ENCODE measurements at regions not wholly inside any gene's neighbourhood (a gene's known extent, or its start where the extent isn't known, plus 50 kb on each side); places are given as distances from the start of the nearest gene placed in this dataset.
"Not testable (repeated sequence)": the region's sequence is repeated elsewhere in the genome, so short reads cannot be mapped to it uniquely, and the experiment has no call there.

DNA sequence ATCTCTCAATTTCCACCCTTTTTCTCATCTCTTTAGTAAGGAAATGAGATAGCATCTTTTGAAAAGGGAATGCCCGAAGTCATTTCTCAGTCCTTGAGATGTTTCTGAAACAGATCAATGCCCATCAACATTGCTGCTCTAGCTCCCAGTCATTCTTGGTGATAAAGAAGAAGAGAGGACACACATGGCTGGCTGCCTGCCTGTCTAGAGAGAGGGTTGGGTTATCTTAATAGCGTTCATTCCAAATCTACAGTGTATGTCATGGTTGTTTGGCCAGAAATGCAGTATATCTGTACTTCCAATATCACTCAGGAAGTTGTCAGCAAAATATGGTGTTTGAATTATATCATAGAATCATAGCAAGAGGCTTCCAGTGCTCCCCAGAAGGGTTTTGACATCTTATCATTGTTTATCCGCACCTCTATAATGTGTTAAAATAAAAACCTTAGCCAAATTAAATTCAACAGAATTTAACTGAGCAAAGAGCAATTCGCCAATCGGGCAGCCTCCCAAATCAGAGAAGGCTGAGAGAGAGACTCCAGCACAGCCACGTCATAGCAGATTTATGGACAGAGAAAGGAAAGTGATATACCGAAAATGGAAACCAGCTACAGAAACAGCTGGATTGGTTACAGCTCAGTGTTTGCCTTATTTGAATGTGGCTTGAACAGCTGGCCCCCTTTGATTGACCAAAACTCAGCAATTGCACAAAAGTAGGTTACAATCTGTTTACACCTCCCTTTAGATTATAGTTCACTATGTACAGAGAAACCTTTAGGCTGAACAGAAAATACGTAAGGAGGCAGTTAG lies 321.0 kb upstream of the FRG1 start:
- DNase-seq (ENCODE audit: low read depth, low spot score); H3K4me1 ChIP-seq (ENCODE audit: control insufficient read depth in 1 of 2, insufficient read depth in 2 of 2, low read length in 2 of 2); H3K9me2 ChIP-seq (ENCODE audit: insufficient read depth); H2AFZ ChIP-seq (ENCODE audit: low read depth, low read length, poor library complexity, severe bottlenecking); H3K4me2 ChIP-seq (ENCODE audit: low read length); H3K79me2 ChIP-seq (ENCODE audit: insufficient read depth, low read length); intact Hi-C loops (cut with micrococcal nuclease); BruUV-seq (replicated peaks); RAD21 ChIA-PET (ENCODE audit: low non-redundant PET in 1 of 2, low total read pairs in 2 of 2, uncharacterized antibody in 2 of 2, unreplicated experiment in 2 of 2); POLR2A ChIA-PET; H3K27me3 ChIP-seq (ENCODE audit: insufficient read depth, low read length); H3K9ac ChIP-seq (ENCODE audit: low read length); ATAC-seq; H3K36me3 ChIP-seq (ENCODE audit: control insufficient read depth in 1 of 2, insufficient read depth in 2 of 2, low read length in 2 of 2); H3K27ac ChIP-seq (ENCODE audit: low read depth, low read length); H3K4me3 ChIP-seq (replicated peaks in 1 of 2; ENCODE audit: low read depth in 1 of 2, low read length in 2 of 2); H3K9me3 ChIP-seq (ENCODE audit: control insufficient read depth in 1 of 2, insufficient read depth in 1 of 2, low read depth in 1 of 2, low read length in 2 of 2); CTCF ChIA-PET; H4K20me1 ChIP-seq (ENCODE audit: insufficient read depth): not testable (repeated sequence)

DNA sequence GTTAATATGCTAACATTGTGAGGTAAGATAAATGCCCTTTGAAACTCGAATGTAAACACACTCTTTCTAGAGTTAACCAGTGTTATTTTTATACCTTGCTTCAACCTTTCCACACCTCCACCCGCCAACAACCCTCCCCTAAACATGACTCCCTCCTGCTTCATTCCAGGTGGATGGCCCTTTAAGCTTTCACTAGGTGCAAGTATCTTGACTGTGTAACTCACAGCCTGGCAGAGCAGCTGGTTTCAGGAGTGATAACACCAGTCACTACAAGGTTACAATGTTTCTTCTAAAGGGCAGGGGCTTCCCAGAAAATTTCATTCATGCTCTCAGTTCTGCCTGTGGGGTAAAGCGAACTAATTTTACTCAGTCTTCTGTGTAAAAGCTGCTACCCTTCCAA lies 318.1 kb upstream of the FRG1 start:
- POLR2A ChIA-PET; H3K9me3 ChIP-seq (ENCODE audit: control insufficient read depth in 1 of 2, insufficient read depth in 1 of 2, low read depth in 1 of 2, low read length in 2 of 2); H3K36me3 ChIP-seq (ENCODE audit: control insufficient read depth in 1 of 2, insufficient read depth in 2 of 2, low read length in 2 of 2); H3K9ac ChIP-seq (ENCODE audit: low read length); intact Hi-C loops (cut with micrococcal nuclease); BruUV-seq (replicated peaks); H3K4me3 ChIP-seq (replicated peaks in 1 of 2; ENCODE audit: low read depth in 1 of 2, low read length in 2 of 2); H3K4me1 ChIP-seq (ENCODE audit: control insufficient read depth in 1 of 2, insufficient read depth in 2 of 2, low read length in 2 of 2); H2AFZ ChIP-seq (ENCODE audit: low read depth, low read length, poor library complexity, severe bottlenecking); ATAC-seq; H3K27me3 ChIP-seq (ENCODE audit: insufficient read depth, low read length); H3K9me2 ChIP-seq (ENCODE audit: insufficient read depth); RAD21 ChIA-PET (ENCODE audit: low non-redundant PET in 1 of 2, low total read pairs in 2 of 2, uncharacterized antibody in 2 of 2, unreplicated experiment in 2 of 2); H3K79me2 ChIP-seq (ENCODE audit: insufficient read depth, low read length); H3K4me2 ChIP-seq (ENCODE audit: low read length); H4K20me1 ChIP-seq (ENCODE audit: insufficient read depth); CTCF ChIA-PET; H3K27ac ChIP-seq (ENCODE audit: low read depth, low read length); DNase-seq (ENCODE audit: low read depth, low spot score): not testable (repeated sequence)

DNA sequence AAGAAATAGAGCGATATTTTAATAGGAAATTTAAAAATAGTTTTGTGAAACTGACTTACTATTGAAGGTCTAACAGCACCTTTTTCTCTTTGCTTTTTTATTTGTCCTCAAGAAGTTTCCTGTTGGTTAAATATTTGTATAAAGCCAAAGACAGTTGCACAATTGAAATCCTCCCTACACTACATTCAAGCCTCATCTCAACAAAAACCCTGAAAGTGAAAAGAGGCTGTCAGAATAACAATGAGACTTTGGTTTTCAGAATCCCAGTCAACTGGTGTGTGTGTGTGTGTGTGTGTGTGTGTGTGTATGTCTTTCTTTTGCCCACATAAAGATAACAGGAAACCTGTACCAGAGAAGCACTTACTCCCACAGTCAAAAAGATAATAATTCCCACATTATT lies 313.6 kb upstream of the FRG1 start:
- RAD21 ChIA-PET (ENCODE audit: low non-redundant PET in 1 of 2, low total read pairs in 2 of 2, uncharacterized antibody in 2 of 2, unreplicated experiment in 2 of 2); H3K79me2 ChIP-seq (ENCODE audit: insufficient read depth, low read length); POLR2A ChIA-PET; H2AFZ ChIP-seq (ENCODE audit: low read depth, low read length, poor library complexity, severe bottlenecking); H3K9ac ChIP-seq (ENCODE audit: low read length); H3K9me3 ChIP-seq (ENCODE audit: control insufficient read depth in 1 of 2, insufficient read depth in 1 of 2, low read depth in 1 of 2, low read length in 2 of 2); H3K9me2 ChIP-seq (ENCODE audit: insufficient read depth); CTCF ChIA-PET; intact Hi-C loops (cut with micrococcal nuclease); ATAC-seq; H4K20me1 ChIP-seq (ENCODE audit: insufficient read depth); DNase-seq (ENCODE audit: low read depth, low spot score); H3K4me2 ChIP-seq (ENCODE audit: low read length); H3K36me3 ChIP-seq (ENCODE audit: control insufficient read depth in 1 of 2, insufficient read depth in 2 of 2, low read length in 2 of 2); BruUV-seq (replicated peaks); H3K27me3 ChIP-seq (ENCODE audit: insufficient read depth, low read length); H3K4me1 ChIP-seq (ENCODE audit: control insufficient read depth in 1 of 2, insufficient read depth in 2 of 2, low read length in 2 of 2); H3K4me3 ChIP-seq (replicated peaks in 1 of 2; ENCODE audit: low read depth in 1 of 2, low read length in 2 of 2); H3K27ac ChIP-seq (ENCODE audit: low read depth, low read length): not testable (repeated sequence)

DNA sequence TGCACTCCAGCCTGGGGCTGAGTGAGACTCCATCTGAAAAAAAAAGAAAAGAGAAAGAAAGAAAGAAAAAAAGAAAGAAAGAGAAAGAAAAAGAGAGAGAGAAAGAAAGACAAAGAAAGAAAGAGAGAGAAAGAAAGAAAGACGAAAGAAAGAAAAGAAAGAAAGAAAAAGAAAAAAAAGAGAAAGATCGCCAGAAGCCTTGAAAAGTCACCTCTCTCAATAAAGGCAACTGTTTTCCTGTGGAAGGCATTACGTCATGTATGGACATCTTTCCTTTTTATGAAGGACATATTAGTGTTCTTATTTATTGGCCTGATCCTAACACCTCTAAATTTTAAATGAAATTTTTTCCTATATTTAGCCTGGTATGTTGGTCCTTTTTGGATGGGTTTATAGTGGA lies 310.9 kb upstream of the FRG1 start:
- H3K4me2 ChIP-seq (ENCODE audit: low read length); POLR2A ChIA-PET; H3K27me3 ChIP-seq (ENCODE audit: insufficient read depth, low read length); CTCF ChIA-PET; DNase-seq (ENCODE audit: low read depth, low spot score); ATAC-seq; H3K27ac ChIP-seq (ENCODE audit: low read depth, low read length); H3K36me3 ChIP-seq (ENCODE audit: control insufficient read depth in 1 of 2, insufficient read depth in 2 of 2, low read length in 2 of 2); H3K4me3 ChIP-seq (replicated peaks in 1 of 2; ENCODE audit: low read depth in 1 of 2, low read length in 2 of 2); H3K4me1 ChIP-seq (ENCODE audit: control insufficient read depth in 1 of 2, insufficient read depth in 2 of 2, low read length in 2 of 2); intact Hi-C loops (cut with micrococcal nuclease); H3K9ac ChIP-seq (ENCODE audit: low read length); RAD21 ChIA-PET (ENCODE audit: low non-redundant PET in 1 of 2, low total read pairs in 2 of 2, uncharacterized antibody in 2 of 2, unreplicated experiment in 2 of 2); H3K9me2 ChIP-seq (ENCODE audit: insufficient read depth); H2AFZ ChIP-seq (ENCODE audit: low read depth, low read length, poor library complexity, severe bottlenecking); H4K20me1 ChIP-seq (ENCODE audit: insufficient read depth); H3K79me2 ChIP-seq (ENCODE audit: insufficient read depth, low read length); H3K9me3 ChIP-seq (ENCODE audit: control insufficient read depth in 1 of 2, insufficient read depth in 1 of 2, low read depth in 1 of 2, low read length in 2 of 2); BruUV-seq (replicated peaks): not testable (repeated sequence)
